Forelimb muscle (tissue), 1 donor: ENCODE measurements at regions not wholly inside any gene's neighbourhood (a gene's known extent, or its start where the extent isn't known, plus 50 kb on each side); places are given as distances from the start of the nearest gene placed in this dataset.

ENCODE experiments used
- DNase-seq: peaks from one replicate; pipeline ENCODE4 v3.0.0-alpha.2; 2013; ENCODE audit warnings: low read depth

DNA sequence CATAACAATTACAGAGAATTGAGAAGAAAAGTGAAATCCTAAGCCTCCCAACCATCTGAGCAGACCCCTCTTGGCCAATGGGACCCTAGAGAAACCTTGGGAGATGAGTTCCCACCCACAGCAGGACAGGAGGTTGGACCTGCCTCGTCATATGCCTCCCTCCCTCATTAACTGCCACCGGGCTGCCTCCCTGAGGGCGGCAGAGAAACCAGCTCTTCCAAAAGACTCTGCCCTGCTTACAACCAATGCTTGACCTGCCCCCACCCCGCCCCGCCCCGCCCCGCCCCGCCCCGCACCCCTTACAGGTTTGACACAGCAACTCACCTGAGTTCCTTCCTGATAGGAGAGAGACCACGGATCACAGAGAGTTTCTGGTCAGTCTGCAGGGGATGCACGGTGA lies 86.1 kb downstream of the ADRA2C start:
- DNase-seq, result no peak

GRCh38 chr4:3852711-3853110 lies 86.5 kb downstream of the ADRA2C start:
- no peak for DNase-seq

- DNase-seq, result no peak
These were observed 87.3 kb downstream of the ADRA2C start for GRCh38 chr4:3853388-3854035.

GRCh38 chr4:3854661-3855060 lies 88.5 kb downstream of the ADRA2C start:
- DNase-seq, result no peak

DNA sequence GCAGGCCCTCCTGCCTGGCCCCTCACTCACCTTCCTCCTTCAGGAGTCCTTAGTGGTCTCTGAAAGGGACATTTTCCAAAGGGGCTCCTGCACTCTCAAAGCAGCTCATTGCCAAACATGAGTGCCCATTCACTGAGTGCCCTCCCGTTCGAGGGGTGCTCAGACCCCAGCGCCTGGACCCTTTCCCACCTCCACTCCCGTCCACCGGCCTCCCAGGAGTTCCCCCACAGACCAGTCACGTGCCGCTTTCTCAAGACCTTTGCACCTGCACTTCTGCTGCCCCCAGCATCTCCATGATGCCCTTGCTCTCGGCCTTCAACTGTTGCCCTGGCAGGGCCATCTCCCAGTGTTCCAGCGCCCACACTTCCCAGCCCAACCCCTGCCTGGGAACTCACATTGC lies 89.5 kb downstream of the ADRA2C start:
- no peak for DNase-seq

DNA sequence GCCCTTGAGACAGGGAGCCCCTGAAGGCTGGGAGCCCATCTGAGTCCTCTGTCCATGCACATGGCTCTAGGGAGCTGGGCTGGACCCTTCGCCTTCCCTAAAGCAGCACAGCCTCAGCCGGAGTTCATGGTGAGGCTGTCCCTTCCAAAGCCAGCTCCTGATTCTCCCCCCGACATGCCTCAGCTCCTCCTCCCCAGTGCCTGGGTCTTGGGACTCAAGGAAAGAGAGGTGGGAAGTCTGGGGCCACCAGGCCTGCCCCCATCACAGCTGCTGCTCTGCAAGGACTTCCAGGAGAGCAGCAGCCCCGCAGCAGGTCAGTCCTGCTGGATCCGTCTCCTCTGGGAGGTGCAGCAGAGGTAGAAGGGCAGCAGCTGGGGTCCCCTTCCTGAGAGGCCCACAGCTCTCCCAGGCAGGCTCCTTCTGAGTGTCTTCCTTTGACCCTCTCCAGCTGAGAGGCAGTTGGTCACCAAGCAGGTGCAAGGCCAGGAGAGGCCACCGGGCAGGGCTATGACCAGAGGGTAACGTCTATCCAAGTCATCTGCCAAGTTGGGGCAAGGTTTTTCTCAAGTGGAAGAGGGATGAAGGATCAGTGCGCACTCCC lies 90.5 kb downstream of the ADRA2C start:
- no peak for DNase-seq

GRCh38 chr4:3857269-3857926 lies 91.2 kb downstream of the ADRA2C start:
- no peak for DNase-seq

DNA sequence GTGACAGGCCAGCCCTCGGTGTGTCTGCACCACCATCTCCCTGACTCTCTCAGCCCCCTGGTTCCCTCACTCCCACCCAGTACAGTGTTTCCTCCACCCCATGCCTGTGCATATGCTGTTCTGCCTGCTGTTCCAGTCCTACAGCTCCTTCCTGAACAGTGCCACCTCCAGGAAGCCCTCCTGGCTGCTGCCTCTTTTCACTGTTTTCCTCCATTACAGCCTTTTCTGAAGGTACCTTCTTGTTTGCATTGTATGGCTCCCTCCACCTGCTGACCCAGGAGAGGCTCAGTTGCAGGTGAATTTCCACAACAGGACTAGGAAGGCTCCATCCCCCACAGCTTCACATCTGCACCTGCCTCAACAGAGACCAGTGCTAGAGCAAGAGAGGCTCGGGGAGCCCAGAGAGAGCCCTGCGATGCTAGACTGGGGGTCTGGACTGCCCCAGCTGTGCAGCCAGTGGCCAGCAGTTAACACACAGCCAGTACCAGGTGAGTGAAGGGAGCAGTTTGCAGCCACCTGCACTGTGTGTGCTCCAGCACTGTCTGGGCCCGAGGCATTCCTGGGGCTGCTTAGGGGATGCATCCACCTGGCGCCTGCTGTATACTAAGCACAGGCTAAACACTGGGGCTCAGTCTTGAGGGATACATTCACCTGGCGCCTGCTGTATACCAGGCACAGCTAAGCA lies 92.0 kb downstream of the ADRA2C start:
- no peak for DNase-seq

GRCh38 chr4:3858765-3859388 lies 92.7 kb downstream of the ADRA2C start:
- no peak for DNase-seq

GRCh38 chr4:3859571-3859970 lies 93.4 kb downstream of the ADRA2C start:
- no peak for DNase-seq

DNA sequence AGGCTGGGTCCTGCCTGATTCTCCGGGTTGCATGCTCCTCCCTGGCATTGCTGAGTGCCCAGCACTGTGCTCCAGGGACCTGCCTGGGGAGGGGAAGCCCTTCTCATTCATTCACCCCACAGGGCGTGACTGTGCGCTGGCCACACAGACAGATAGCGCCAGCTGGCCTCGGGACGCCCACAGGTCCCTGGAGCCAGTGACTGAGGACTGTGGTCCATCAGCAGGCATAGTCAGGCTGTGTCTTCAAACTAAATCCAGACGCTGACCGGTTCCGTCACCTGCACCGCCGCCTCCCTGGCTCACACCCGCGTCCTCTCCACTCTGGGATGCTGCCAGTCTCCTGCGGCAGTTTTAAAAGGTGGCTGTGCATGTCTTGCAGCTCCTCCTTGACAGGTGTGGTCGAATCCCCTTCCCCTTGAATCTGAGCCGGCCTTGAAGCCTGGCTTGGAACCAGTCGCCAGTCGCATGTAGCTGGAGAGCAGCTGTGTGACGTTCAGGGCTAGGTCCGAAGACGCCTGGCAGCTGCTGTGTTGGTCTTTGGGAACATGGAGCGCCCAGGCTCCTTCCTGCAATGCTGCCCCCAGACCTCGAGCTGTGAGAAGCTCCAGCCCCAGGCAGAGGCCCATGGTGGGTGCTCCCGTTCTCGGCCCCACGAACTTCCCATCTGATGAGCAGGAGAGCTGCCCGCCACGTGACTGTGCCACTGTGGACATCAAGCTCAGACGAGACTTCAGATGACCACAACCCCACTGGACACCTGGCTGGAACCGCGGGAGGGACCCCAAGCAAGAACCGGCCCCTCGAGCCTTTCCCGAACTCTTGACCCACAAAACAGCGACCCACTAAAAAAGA lies 94.1 kb downstream of the ADRA2C start:
- DNase-seq, result no peak

DNA sequence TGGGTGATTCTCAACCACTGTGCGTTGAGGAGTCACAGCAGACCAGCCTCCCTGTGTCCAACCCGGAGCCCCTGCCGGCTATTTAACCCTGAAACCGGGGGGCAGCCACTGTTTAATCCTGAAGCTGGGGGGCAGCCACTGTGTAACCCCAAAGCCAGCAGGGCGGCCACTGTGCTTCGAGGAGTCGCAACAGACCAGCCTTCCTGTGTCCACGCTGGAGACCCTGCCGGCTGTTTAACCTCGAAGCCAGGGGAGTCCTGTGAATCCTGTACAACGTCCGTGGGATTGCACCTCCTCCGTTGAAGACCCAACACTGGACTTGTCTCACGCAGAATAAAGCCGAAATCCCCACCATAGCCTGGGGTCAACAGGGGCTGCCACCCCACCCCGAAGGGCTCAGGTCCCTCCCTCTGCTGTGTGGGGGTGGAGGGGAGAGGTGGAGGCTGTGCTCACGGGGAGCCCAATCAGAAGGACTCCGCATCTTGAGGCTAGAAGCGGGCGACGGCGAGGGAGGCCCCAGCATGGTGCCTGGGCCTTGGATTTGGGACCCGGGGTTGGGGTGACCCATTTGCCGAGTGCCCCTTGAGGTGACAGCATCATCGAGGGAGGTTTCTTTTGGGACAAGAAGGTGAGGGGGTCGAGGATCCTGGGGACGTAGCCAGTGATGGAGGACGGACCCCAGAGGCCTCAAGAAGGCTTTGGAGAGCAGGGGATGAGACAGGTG lies 94.9 kb downstream of the ADRA2C start:
- DNase-seq, result no peak

DNA sequence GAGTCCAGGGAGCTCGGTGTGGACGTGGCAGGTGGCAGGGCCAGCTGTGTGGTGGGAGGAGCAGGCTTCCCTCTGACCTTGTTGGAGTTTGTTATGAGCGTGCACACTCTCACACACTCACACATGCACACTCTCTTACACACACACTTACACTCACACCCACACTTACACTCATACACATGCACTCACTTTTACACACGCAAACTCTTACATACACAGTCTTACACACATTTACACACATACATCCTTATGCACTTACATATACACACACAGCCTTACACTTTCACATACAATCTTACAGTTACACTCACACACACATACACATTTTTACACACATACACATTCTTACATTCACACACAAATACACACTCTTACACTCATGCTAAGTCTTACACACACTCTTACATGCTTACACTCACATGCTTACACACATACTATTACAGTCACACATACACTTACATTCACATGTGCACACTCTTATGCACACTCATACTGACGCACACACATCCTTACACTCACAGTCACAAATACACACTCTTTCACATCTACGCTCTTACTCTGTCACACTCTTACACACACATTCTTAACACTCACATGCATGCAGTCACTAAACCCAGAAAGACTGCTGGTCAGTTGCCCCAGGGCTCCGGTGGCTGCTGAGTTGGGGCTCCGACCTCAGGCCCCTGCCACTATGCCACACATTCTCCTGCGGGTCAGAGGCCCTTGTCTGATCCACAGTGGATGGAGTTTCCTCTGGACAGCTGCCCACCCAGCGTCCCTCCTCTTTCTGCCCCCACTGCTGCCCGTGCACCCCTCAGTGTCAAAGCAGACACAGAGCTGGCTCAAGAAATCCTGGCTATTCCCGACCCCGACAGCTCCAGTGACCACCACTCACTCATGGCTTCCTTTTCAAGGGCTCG lies 95.8 kb downstream of the ADRA2C start:
- DNase-seq, result no peak

DNA sequence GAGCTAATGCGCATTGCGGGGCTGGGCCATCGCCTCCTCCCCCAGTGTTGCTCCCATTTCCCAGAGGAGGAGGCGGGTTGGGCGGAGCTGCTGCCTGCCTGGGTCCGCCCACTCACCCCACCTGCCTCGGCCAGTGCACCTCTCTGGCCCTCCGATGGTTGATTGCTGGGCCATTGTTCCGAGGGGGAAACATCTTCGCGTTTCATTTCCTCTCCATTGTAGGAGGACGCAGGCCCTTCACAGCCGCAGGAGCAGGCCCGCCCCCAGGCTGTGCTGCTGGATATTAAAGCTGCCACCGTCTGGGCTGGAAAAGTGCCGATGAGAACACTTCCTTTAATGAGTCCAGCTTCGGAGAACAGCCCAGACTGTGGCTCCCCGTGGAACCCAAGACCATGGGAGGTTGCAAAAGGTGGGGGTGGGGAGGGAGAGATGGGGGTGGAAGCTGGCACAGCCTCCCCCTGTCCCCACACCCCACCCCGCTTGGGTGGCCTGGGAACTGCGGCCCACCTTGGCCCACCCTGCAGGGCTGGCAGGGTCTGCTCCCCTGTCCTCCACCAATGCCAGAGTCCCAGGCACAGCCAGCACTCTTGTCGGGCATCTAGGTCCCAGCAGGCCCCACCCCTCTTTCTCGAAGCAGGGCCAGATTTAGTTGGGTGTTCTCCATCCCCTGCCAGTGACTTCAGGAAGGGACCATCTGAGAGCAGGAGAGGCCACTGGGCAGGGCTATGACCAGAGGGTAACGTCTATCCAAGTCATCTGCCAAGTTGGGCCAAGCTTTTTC lies 96.6 kb downstream of the ADRA2C start:
- no peak for DNase-seq

DNA sequence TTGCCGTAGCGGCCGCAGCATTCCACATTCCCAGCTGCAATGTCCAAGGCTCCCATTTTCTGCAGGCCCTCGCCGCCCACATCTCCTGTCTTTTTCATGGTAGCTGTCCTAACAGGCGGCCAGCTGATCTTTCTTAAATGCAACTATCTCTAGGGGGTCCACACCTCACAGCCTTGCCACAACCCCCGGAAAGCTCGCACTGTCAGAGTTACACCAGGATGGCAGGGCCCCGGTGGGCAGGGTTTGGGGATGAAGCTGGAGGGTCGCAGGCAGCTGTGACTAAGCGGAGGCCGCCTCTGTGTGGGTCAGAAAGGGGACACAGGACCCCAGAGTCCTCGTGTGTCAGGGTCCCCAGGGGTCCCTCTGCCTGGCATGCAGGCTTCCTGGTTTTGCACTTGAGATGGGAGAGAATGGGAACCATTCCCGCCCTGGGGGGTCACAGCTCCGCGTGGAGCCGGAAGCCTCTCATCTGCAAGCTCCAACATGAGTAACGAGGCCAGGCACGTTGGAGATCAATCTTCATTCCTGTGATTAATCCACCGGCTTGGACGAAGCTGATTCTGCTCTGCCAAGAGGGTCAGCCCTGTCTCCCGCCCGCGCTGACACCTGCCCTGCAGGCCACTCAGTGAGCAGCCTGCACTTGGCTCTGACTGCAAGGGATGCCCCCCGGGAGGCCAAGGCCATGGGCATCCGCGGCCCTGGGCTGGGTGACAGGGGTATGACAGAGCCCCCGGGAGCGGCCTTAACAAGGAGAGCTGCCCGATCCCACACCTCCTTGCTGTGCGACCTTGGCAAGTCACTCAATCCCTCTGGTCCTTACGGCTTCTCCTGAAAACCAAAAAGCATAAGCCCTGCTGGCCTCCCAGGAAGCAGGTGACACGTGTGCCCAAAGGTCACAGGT lies 97.9 kb downstream of the ADRA2C start:
- DNase-seq, result no peak

- DNase-seq, result no peak
These were observed 98.8 kb downstream of the ADRA2C start for GRCh38 chr4:3864742-3865721.
